CD4-positive, alpha-beta T cell treated with Interleukin-12 subunit alpha and Interleukin-12 subunit beta, for 1 hour (primary cell): ENCODE measurements at regions not wholly inside any gene's neighbourhood (a gene's known extent, or its start where the extent isn't known, plus 50 kb on each side); places are given as distances from the start of the nearest gene placed in this dataset.

Source experiments
- DNase-seq: peaks from one replicate; pipeline ENCODE4 v3.0.0-alpha.2; 2020

DNA sequence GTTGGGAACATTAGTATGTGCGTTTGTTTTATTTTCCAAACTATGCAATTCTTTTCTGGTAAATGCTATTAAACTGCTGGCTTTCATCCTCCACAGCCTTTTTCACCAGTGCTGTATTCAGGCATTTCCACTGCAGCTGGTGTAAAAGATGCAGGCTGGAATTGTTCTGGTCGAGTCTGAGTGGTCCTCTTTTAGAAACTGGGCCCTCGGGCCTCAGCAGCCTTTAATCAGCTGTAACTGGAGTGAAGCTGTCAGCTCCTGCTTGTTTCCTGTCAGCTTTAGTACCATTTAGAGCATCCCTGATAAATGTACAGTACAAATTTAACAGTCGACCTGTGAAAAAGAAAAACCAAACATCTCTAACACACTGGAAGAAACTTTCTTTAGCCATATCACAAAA is 979.6 kb downstream of the TFAP2A start:
- no peak for DNase-seq

DNA sequence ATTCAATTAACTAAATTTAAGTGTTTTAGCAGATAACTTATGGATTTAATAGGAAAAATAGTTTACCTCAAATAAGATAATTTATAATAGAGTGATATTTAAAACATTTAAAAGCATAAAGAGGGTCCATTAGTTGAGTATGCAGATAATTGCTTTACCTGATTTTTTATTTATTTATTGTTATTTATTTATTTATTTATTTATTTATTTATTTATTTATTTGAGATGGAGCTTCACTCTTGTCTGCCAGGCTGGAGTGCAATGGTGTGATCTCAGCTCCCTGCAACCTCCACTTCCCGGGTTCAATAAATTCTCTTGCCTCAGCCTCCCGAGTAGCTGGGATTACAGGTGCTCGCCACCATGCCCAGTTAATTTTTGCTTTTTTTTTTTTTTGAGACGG is 982.9 kb downstream of the TFAP2A start:
- no peak for DNase-seq

DNA sequence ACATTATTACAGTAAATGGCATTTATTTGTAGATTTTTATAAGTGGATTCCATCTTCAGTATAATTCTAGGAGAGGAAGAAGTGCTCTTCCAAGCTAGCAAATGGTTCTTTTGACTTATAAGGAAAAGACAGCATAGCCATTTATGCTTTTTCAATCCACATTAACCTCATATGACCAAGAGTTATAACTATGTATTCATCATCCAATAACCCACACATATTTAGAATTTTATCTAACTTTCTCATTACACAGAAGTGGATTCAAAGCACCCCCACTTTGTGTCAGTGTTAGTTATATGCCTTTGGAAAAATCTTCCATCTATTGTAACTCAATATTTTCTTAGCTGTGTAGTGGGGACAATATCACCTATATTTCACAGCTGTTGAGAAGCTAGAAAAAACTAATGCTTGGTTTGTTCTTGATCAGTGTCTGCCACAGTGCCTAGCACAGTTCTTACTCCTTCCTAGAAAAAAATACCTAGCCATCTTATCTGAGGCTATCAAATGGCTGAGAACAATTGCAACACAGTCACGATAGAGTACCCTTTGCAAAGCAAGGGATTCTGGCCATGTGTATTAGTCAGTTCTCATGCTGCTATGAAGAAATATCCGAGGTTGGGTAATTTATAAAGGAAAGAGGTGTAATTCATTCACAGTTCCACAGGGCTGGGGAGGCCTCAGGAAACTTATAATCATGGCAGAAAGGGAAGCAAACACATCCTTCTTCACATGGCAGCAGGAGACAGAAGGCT is 986.3 kb downstream of the TFAP2A start:
- DNase-seq: no peak

DNA sequence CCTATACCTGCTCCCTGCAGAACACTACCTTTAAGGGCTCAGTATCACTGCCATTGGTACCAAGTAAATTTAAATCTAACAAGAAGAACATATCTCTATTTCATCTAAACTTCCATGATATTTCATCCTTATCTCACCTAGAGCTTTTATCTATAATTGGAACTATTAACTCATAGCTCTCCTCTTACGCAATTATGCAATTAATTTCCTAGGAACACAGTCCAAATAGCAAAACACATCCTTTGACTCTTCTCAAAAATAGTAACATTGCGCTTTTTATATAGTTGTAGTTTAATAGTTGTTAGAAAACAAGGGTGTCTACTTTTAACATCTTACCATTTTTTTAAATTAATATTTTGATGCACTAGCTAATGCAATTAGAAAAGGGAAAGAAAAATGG is 986.8 kb upstream of the SLC35B3 start:
- DNase-seq: no peak

DNA sequence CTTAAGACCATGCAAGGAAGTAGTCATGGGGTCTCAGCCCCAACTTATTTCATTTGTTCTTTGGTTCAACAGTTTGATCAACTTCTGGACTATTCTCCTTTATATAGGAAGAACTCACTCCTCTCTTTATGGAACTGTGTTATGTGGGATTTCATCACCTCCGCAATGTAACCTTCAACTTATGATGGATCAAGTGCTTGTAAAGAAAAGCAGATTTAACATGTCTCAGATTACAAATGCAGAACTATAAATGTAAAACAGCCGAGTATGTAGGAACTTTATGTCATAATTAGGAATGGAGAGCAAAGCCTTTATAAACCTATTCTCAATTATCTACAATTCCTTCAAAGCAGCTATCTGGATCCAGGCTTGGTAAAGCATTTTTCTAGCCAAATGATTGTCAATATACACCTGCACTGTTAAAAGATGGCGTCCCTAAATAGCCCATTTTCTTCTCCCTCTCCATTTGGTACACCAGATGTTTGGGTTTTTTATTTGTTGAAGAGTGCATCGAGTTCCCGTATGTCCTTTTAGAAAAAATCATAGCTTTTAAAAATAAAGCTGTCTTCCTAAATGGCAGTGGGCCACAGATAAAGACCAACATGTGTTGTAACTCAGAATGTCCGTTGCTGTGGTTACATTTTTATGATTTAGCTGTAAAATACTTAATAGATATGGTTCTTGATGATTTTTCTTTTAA is 985.1 kb upstream of the SLC35B3 start:
- no peak for DNase-seq

DNA sequence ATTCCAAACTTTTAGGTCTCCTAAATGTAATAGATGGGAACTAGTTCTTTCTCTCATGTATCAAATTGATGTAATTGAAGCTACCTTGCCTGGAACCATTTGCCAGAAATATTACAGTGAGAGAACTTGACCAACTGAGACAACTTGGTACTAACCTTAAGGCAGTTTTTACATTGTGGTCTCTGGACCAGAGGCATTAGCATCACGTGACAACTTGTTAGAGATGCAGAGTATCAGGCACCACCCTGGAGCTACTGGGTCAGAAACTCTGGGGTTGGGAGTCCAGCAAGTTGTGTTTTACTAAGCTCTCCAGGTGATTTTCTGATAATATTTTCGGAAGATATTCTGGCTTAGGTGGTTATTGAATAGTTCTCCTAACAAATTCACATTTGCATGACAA is 982.1 kb upstream of the SLC35B3 start:
- DNase-seq: no peak

DNA sequence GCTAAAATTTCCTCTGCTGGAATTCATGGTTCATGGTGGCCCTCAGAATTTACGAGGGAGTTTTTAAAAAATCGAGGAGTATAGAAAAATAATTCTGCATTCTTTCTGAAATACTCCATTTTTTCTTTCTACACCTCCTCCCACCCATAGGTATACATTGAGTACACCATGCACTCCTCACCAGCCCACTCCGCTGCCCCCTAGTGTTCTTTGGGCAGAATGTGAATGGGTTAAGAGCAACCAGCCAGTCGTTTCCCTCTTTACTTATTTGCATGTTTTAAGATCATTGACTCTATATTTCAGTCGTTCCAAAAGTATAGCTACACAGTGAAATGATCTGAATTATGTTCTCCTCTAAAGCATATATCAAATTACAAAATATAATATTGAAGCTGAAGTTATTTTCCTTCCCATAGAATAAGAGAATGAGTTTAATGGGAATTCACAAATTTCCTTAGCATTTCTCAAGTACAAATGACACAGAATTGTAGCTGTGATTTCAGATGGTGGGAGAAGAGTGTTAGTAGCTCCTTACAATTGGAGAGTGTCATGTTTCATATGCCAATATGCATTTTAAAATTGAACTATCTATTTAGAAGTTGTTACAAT is 977.7 kb upstream of the SLC35B3 start:
- DNase-seq: no peak

DNA sequence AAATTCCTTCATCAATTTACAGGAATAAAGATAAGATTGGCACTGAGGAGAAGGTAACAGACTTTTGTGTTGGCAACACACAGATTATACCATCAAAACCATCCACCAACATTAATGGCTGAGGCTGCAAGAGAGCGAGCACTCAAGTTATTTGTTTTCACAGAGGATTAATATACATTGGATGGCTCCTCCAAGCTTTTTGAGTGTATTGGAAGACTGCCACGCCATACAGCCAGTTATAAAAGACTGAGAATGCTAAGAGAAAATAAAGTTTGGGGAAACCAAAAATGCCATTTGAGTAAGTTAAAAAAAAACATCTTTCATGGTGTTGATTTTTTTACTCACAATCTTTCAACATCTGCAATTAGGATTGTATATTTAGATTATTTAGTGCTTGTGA is 973.8 kb upstream of the SLC35B3 start:
- no peak for DNase-seq

DNA sequence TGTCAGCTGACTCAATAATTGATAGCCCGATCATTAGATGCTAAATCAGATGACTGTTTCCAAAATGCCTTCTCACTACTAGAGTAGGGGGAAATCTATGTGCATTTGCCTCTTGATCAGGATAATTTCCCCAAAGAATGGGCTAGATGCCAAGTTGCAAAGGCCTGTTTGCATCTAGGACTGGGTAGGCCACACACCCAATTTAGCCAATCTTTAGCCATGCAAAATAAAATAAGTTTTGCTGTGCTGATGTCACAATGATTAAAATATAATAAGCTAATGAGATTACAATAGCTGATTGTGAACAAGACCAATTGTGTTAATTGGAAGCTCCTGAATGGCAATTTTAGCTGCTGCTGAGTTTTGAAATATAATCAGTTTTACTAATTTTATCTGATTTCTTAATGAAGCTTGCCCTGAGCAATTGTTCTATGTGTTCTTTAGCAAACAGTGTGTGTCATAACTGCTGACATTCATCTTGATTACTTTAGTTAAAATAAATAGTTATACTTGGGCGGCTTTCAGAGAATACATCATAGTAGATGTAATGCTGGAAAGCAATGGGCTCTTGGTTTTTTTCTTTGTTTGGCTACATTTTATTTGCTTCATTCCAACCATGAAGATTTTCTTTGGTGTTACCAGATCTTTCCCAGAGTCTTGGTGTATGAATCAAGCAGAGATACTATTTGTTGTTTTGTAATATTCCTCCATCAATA is 973.2 kb upstream of the SLC35B3 start:
- DNase-seq: no peak

DNA sequence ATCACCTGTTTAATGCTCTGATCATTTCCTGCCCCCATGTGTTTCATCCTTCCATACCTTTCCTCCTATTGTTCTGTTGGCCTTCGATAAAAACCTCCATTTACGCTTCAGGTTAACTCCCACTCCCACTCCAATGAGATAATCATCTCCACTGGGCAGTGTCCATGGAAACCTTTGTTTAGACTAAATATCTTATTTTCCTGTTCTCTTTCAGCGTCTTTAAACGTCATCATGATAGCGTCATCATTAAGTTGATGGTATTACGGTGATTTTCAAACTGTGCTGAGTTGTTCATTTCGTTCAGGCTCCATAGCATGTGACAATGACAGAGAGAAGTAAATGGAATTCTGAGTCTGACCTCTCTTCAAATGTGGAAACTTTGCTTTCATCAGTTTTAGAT is 970.5 kb upstream of the SLC35B3 start:
- DNase-seq: no peak

DNA sequence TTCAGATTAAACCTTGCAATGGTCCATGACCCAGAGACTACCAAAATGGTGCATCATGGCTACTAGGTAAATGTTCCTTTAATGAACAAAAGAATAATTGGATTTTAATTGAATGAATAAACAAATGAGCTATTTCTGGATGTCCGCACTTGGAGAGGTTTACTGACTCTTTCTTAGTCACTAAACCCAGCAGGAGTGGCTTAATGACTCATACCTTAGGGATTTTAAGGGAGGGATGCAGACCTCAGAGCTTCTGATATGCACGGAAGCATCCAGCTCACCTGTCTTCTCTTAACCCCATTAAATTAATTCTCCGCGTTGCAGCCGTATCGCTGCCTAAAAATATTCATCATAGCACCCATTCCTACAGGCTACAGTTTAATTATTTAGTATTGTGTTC is 970.0 kb upstream of the SLC35B3 start:
- DNase-seq: no peak

DNA sequence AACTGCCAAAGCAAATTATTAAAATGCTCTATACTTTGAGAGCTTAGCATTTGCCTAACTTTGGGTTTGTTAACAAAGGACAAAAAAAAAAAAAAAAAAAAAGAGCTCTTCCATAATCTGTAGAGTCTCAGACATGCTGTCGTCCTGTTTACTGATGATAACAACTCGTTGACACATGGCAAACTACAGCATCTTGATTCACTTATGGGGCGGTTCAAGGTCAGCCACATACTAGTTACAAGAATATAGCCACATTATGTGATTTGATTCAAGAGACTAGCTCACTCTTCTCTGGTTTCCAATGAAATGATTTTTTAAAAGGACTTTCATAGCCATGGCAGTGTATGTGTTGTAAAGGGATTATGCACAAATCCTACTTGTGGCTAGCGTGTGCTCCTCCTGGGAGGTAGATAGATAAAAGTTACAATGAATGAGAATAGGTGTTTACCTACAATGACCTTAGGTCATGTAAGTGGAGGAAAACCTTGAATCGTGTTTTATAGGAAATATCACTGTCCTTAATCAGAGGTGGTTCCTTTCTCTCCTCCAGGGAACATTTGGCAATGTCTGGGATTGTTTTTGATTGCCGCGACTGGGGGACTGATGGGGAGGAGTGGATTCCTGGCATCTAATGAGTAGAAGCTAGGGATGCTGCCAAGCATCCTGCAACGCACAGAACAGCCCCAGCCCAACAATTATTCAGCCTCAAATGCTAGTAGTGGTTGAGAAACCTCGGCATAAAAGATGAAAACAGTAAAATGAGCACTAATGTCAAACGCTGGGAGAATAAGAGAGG is 969.2 kb upstream of the SLC35B3 start:
- DNase-seq: no peak

DNA sequence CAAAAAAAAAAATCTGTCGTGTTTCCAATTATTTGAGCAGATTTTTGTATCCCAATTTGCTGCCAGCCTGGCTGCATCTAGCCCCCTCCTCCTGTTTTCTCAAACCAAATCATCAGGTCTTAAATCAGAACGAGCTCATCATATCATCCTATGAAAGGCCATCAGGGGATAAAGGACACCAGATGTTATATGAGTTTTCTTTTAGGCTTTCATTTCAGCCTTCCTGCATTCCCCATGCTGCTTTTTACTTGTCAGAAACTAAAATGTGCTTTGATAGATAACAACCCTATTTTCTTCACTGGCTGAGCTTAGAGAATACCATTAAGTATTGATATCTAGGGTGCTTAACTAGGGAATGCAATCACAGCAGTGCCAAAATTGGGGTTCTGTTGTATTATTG is 968.4 kb upstream of the SLC35B3 start:
- DNase-seq: no peak

DNA sequence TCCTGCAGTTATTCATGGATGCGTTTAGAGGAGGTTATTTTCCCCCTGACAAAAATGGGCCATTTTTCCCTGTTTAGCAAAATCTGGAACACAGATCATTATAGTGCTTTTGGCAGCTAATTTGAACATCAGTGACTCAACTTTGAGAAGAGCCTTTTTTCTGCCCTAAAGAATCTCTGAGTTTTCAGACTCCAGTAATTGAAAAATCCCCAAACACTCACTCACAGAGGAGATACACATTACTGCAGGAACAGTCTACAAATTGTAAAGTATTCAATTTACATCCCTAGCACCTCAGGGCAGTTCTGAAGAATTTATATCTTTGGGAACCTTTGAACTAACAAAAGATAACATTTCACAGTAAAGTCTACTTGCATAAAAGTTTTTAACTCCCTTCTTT is 966.6 kb upstream of the SLC35B3 start:
- no peak for DNase-seq

DNA sequence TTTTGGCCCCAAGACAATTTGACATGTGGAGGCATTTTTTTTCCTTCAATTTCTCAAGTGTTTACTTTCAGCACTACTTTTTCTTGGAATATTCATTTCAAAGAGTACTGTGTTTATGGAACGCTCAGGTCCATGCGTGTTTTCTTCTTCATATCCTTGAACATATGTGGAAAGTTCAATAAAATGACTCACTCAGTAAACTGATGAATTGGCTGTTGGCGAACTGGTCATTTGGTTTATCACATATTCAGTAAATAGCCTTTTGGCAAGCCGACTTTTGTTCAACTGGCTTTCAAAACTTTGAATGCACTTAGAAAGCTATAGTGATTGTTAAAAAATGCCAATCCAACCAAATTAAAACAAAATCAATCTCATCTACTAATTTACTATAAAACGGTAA is 964.6 kb upstream of the SLC35B3 start:
- DNase-seq: no peak

DNA sequence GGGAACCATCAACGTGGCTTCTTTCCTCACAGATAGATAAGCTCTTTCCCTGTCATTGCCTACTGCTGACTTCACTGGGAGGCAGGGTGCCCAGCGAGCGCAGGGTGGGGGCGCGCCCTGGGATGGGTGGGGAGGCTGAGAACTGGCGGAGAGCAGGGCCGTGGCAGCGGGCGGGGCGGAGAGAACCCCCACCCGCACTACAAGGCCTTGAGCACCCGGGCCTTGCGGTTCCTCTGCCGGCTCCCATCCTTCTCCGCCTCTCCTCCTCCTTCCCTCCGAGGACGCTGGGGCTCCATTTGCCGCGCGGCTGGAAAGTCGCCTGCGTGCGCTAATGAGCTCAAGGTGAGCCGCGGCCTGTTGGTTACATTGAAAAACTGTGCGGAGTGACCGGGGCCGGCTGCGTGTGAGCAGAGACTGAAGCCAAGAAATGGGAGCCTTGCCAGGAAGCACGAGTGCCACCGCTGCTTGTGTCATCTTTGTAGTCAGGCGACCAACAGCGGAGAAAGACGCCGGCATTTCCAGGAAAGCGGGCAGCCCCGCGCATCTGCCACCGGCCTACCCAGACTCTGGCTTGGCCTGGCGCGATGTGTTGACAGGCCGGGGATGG is 963.5 kb upstream of the SLC35B3 start:
- DNase-seq: no peak

DNA sequence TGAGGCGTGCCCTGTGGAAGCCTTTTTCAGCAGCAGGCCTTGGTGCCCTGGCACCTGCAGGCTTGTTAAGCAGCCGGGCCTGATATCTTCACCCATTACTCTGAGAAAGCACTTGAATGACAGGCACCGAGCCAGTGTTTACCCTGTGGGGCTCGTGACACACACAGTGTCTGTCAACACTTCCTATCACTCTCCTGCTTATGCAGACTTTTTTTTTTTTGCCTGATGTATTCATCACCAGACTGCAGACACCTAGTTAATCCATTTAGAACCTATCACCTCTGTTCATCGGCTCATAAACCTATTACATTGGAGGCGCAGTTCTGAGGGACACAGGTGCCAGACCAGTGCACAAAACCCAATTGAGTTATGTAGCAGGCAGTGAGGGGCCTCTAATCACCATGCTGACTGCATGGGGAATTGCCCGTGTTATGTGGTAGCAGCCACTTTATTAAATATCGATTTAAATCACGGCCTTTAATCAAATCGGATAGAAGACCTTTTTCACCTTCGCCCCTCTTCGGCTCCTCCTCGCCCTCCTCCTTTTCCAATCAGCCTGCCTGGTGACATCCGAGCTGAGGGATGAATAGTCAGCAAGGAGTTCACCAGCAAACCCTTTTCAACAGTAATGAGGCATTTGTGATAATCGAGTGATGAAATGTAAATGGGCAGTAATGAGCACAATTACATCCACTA is 962.9 kb upstream of the SLC35B3 start:
- no peak for DNase-seq

DNA sequence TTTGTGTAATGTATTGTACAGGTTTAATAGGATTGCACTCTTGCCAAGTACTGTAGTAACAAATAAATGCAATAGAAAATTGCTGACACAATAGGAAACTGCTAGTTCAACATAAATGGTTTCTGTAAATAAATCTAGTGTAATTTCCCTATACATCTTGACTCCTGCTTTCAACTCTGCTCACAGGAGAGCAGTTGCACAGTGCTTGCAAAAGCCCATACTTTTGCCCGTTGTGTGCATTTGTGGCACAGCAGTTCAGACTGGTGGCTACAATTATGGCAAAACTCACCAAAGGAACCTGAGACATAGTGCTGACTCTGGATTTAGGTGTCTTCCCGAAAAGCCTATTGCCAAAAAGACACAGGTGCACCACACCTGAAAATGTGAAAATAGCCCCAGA is 953.3 kb upstream of the SLC35B3 start:
- DNase-seq: no peak

DNA sequence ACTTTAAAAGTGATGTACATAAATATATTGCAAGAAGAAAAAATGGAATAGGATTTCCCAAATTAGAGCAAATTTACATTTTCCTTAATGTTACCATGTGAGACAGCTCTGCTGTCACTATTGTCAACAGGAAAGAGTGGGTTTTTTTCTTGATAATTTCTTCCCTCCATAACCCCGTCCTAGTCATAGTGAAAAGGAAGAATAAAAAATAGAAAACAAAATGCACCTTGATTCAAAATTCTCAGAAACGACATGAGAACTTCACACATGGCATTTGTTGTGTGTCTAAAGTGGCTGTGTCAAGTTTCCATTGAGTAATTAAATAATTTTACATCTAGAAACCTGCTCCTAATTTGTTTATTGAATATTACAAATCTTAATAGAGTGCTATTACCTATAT is 945.2 kb upstream of the SLC35B3 start:
- no peak for DNase-seq

DNA sequence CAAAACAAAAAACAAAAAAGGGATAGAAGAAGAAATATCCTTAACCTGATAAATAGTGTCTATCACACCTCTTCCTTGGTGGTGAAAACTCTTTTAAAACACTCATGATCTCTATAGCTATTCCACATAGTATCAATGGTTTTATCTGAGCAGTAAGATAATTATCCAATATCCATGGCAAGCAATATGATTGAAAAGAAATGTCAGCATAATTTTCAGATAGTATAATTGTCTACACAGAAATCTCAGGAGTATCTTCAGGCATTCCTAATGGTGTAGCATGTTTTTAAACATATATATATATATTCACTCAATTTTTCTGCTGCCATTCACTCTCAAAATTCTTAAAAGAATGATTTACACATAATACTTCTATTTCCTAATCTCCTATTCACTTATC is 938.0 kb upstream of the SLC35B3 start:
- DNase-seq: no peak

DNA sequence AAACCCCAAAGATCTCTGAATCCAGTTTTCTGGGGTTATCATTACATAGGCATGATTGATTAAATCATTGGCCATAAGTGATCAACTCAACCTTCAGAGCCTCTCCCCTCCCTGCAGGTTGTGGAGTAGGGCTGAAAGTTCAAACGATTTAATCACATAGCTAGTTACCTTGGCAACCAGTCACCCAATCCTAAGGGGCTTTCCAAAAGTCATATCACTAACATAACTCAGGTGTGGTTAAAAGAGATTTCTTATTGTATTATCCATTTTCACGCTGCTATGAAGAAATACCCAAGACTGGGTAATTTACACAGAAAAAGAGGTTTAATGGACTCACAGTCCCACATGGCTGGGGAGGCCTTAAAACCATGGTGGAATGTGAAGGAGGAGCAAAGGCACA is 935.1 kb upstream of the SLC35B3 start:
- no peak for DNase-seq

DNA sequence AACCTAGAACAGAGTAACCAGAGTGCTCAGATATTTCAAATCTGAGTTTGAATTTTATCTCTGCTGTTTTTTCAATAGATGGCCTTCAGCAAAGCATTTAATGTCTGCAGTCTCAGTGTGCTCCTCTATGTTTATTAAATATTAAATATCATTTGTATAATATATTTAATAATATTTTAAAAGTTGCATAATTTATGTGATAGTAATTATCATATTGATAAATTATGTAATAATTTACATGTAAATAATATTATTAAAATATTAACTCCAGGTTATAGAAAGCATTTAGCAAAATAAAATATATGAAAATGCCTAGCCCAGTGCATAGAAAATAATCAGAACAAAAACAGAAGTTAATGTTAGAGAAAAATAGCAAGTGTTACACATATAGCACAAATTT is 930.0 kb upstream of the SLC35B3 start:
- DNase-seq: no peak
